SU-DHL-6 (cell line): ENCODE measurements at regions not wholly inside any gene's neighbourhood (a gene's known extent, or its start where the extent isn't known, plus 50 kb on each side); places are given as distances from the start of the nearest gene placed in this dataset.

Source experiments
- EZH2phosphoT487 ChIP-seq: fragments of 200-600 bp; sonication (generic), shearing (Covaris generic); conservative IDR thresholded peaks from 2 replicates; pipeline ENCODE4 v1.6.1; 2018; ENCODE audit warnings: mild to moderate bottlenecking, antibody characterized with exemption, low read length, moderate library complexity, mixed read lengths
- TF ChIP-seq, protein P1 (sequence below): fragments of 200-600 bp; sonication (generic); IDR thresholded peaks from one replicate; pipeline ENCODE4 v1.5.1; 2017; ENCODE audit warnings: antibody characterized with exemption, mild to moderate bottlenecking, low read length, moderate library complexity; ENCODE audit not compliant: insufficient read depth, poor library complexity, severe bottlenecking

DNA sequence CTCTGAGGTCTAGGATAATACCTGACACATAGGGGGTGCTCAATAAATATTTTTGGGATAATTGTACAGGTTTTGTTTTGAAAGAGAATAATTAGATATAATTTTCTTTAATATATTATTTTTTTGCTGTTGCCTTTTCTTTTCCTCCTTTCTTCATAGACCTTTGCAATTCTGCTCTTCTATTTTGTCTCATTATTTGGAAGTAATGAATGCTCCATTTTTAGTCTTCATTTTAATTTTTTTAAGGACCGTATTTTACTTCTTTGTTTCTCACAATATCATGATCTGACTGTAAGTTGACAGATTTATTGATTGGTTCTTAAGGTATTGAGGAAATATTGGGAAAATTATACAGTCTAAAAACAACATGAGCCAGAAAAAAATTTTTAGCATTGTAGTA lies 150.5 kb upstream of the TMC3 start:
- TF ChIP-seq, protein P1, sequence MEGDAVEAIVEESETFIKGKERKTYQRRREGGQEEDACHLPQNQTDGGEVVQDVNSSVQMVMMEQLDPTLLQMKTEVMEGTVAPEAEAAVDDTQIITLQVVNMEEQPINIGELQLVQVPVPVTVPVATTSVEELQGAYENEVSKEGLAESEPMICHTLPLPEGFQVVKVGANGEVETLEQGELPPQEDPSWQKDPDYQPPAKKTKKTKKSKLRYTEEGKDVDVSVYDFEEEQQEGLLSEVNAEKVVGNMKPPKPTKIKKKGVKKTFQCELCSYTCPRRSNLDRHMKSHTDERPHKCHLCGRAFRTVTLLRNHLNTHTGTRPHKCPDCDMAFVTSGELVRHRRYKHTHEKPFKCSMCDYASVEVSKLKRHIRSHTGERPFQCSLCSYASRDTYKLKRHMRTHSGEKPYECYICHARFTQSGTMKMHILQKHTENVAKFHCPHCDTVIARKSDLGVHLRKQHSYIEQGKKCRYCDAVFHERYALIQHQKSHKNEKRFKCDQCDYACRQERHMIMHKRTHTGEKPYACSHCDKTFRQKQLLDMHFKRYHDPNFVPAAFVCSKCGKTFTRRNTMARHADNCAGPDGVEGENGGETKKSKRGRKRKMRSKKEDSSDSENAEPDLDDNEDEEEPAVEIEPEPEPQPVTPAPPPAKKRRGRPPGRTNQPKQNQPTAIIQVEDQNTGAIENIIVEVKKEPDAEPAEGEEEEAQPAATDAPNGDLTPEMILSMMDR: no peak
- TF ChIP-seq EZH2phosphoT487: no peak
